Adrenal gland (tissue), 9 donors: ENCODE measurements at regions not wholly inside any gene's neighbourhood (a gene's known extent, or its start where the extent isn't known, plus 50 kb on each side); places are given as distances from the start of the nearest gene placed in this dataset.

ENCODE experiments used
- DNase-seq, 7 donors: peaks; one replicate each; pipeline ENCODE4 v3.0.0-alpha.2; 2019 to 2020
- H3K27ac ChIP-seq, 5 donors: fragments of 200-600 bp; sonication (generic) in 4 of 5; 1 replicate in 3 of 5; 2 replicates in 2 of 5; pipeline versions ENCODE4 v1.5.1 to v1.8.0; 2016 to 2020; ENCODE audit warnings: mild to moderate bottlenecking in 1 of 5
- H3K27me3 ChIP-seq: fragments of 200-600 bp; 2 replicates; pipeline ENCODE4 v1.8.0; 2021
- H3K36me3 ChIP-seq, 2 donors: fragments of 200-600 bp; replicated peaks in 1 of 2; 1 replicate in 1 of 2; 2 replicates in 1 of 2; pipeline versions ENCODE4 v1.5.1 to v1.8.0; 2018 to 2022
- H3K4me1 ChIP-seq, 2 donors: fragments of 200-600 bp; replicated peaks in 1 of 2; 1 replicate in 1 of 2; 2 replicates in 1 of 2; pipeline versions ENCODE4 v1.5.1 to v1.8.0; 2018 to 2021
- H3K4me3 ChIP-seq, 4 donors: fragments of 200-600 bp; sonication (generic) in 3 of 4; one replicate each; pipeline ENCODE4 v1.5.1; 2016 to 2018
- H3K9me3 ChIP-seq, 3 donors: fragments of 200-600 bp; sonication (generic) in 1 of 3; replicated peaks in 1 of 3; 1 replicate in 2 of 3; 2 replicates in 1 of 3; pipeline versions ENCODE4 v1.5.1 to v1.8.0; 2016 to 2021
- POLR2A ChIP-seq, 2 donors: fragments of 450-650 bp; IDR thresholded peaks; one replicate each; pipeline ENCODE4 v1.6.1; 2017; ENCODE audit warnings: antibody characterized with exemption in 2 of 2, mild to moderate bottlenecking in 2 of 2, moderate library complexity in 1 of 2
- WGBS, 4 donors: extraction: QIAGEN DNeasy Blood & Tissue Kit in 2 of 4; methylation state at CpG; one replicate each; pipeline versions ENCODE4 v1.1.5 to v1.1.7; 2013 to 2017; 5-methylcytosine and 5-hydroxymethylcytosine counted together
- intact Hi-C, 2 donors: fragments of 100-400 bp; cut with DNase I; formaldehyde crosslinking; loops; one replicate each; pipeline versions ENCODE4 v1.14.1 to v1.15.0; 2022 to 2023
- TF ChIP-seq, protein P1 (sequence below), 6 experiments: fragments of 450-650 bp in 4 of 6; fragments of 200-600 bp in 2 of 6; sonication (generic) in 1 of 6; IDR thresholded peaks; 1 replicate in 5 of 6; 2 replicates in 1 of 6; pipeline versions ENCODE4 v1.5.1 to v1.8.0; 2016 to 2021; ENCODE audit warnings: antibody characterized with exemption in 6 of 6, mild to moderate bottlenecking in 2 of 6, moderate library complexity in 1 of 6
- donor health status: healthy with polysubstance abuse.
- donor health status: Bipolar disorder and iron deficiency.
- donor health status: DM: yes; HTN: yes; CAD: no.
- donor health status: DM: no; HTN: no; CAD: no.
- donor health status: DM: no; HTN: no; CAD: no.

- intact Hi-C loops: no loop called here
- WGBS, 4 donors: 70 to 92% (median 78%) methylated on average over 2 of the region's 2 CpGs
- H3K9me3 ChIP-seq: no peaks in the 10 kb centered on the region
- no peak for DNase-seq
- H3K4me1 ChIP-seq: peaks cover 0 to 4% of the 10 kb centered on the region in 2 donors
- TF ChIP-seq, protein P1, sequence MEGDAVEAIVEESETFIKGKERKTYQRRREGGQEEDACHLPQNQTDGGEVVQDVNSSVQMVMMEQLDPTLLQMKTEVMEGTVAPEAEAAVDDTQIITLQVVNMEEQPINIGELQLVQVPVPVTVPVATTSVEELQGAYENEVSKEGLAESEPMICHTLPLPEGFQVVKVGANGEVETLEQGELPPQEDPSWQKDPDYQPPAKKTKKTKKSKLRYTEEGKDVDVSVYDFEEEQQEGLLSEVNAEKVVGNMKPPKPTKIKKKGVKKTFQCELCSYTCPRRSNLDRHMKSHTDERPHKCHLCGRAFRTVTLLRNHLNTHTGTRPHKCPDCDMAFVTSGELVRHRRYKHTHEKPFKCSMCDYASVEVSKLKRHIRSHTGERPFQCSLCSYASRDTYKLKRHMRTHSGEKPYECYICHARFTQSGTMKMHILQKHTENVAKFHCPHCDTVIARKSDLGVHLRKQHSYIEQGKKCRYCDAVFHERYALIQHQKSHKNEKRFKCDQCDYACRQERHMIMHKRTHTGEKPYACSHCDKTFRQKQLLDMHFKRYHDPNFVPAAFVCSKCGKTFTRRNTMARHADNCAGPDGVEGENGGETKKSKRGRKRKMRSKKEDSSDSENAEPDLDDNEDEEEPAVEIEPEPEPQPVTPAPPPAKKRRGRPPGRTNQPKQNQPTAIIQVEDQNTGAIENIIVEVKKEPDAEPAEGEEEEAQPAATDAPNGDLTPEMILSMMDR (IDR thresholded peaks at IDR 0.05): no peak
- no peak for TF ChIP-seq POLR2A (IDR thresholded peaks at IDR 0.05)
- no peak overlapping the region for H3K27ac ChIP-seq
- no peaks in the 10 kb centered on the region for H3K36me3 ChIP-seq
- no peak overlapping the region for H3K4me3 ChIP-seq
- H3K27me3 ChIP-seq: no peaks in the 10 kb centered on the region
These were observed 507.4 kb downstream of the METTL15 start for GRCh38 chr11:28615542-28615941.

DNA sequence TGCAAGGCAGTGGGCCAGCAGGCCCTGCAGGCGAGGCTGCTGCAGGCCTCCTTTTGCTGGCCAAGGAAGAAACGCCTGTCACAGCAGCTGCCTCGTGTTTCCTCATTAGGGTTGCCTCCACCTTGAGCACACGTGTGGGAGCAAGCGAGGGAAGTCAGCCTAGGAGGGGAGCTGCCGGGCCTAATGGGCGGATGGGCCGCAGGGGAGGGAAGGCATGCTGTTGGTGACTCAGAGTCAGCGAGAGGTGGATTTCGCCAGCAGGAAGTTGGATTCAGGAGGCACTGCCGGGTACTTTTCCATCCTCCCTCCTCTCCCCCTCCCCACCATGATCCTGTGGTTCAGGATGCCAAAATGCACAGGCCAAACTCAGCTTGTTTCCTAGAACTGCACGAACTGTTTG, 498.7 kb downstream of the METTL15 start:
- Histone ChIP-seq H3K36me3 (no peaks in the 10 kb centered on the region), H3K9me3 (no peaks in the 10 kb centered on the region), H3K4me1 (no peaks in the 10 kb centered on the region), H3K27me3 (no peaks in the 10 kb centered on the region), H3K4me3 (no peak overlapping the region), H3K27ac (no peak overlapping the region)
- DNase-seq: peak in 1 of 7 donors; percentile 1
- TF ChIP-seq POLR2A (IDR thresholded peaks at IDR 0.05): no peak
- TF ChIP-seq, protein P1 (IDR thresholded peaks at IDR 0.05): no peak
- WGBS, 4 donors: 66 to 83% (median 80%) methylated on average over 2 to 12 of the region's 12 CpGs
- intact Hi-C loops: no loop called here

- intact Hi-C loops: no loop called here
- no peak for TF ChIP-seq POLR2A (IDR thresholded peaks at IDR 0.05)
- TF ChIP-seq, protein P1 (IDR thresholded peaks at IDR 0.05): no peak
- 75 to 80% (median 79%) methylated on average over 2 of the region's 2 CpGs for WGBS, 4 donors
These were observed 491.5 kb downstream of the METTL15 start for GRCh38 chr11:28599656-28600055.

GRCh38 chr11:28598531-28598930, 490.3 kb downstream of the METTL15 start:
- intact Hi-C loops: no loop called here
- no peak for TF ChIP-seq POLR2A (IDR thresholded peaks at IDR 0.05)
- TF ChIP-seq, protein P1 (IDR thresholded peaks at IDR 0.05): no peak
- Histone ChIP-seq H3K4me3 (no peak overlapping the region), H3K4me1 (no peaks in the 10 kb centered on the region), H3K27me3 (no peaks in the 10 kb centered on the region), H3K36me3 (no peaks in the 10 kb centered on the region), H3K9me3 (no peaks in the 10 kb centered on the region), H3K27ac (no peak overlapping the region)
- no peak for DNase-seq
- WGBS, 4 donors: 92 to 97% (median 96%) methylated on average over 3 of the region's 3 CpGs

More at GRCh38 chr11:28599656-28600055, 491.5 kb downstream of the METTL15 start:
- H3K27ac ChIP-seq: no peak overlapping the region
- H3K27me3 ChIP-seq: no peaks in the 10 kb centered on the region
- H3K36me3 ChIP-seq: no peaks in the 10 kb centered on the region
- H3K4me3 ChIP-seq: no peak overlapping the region
- no peaks in the 10 kb centered on the region for H3K9me3 ChIP-seq
- no peak for DNase-seq
- no peaks in the 10 kb centered on the region for H3K4me1 ChIP-seq
